ENCODE measurements at regions not wholly inside any gene's neighbourhood (a gene's known extent, or its start where the extent isn't known, plus 50 kb on each side); places are given as distances from the start of the nearest gene placed in this dataset.

GRCh38 chr1:114236517-114236916 lies 82.8 kb upstream of the SYT6 start:
- H3K56ac ChIP-seq (ENCODE audit: extremely low read depth, insufficient read depth, low read length), result no peak overlapping the region
- H4K8ac ChIP-seq (ENCODE audit: low read depth in 2 of 2, low read length in 2 of 2), result no peak overlapping the region
- dilution Hi-C loops (cut with HindIII; ENCODE audit: low sequenced_read_pairs, unreplicated experiment), result no loop called here
- H3K79me1 ChIP-seq (ENCODE audit: low read depth in 1 of 2, low read length in 2 of 2), result no peaks in the 10 kb centered on the region
- peaks cover 13% of the 10 kb centered on the region for H3K27me3 ChIP-seq (ENCODE audit: control insufficient read depth, insufficient read depth, low read length)
- no peak overlapping the region for H2BK15ac ChIP-seq (ENCODE audit: low read depth, low read length)
- no peak overlapping the region for H4K91ac ChIP-seq (ENCODE audit: insufficient read depth, low read depth, low read length)
- no peak overlapping the region for H3K23ac ChIP-seq (ENCODE audit: low read depth, low read length)
- H3K4ac ChIP-seq (ENCODE audit: low read depth, low read length), result no peak overlapping the region
- in situ Hi-C loops (cut with MboI; ENCODE audit: low sequenced_read_pairs), result no loop called here
- ChIA-PET POLR2A (ENCODE audit: unreplicated experiment) (no interaction called here), CTCF (interaction anchor here (0.6 kb wide), 1 partner anchor 1231 kb away, joined by 3 read pairs; no protein-coding TSS in a partner anchor)
- H4K20me1 ChIP-seq (ENCODE audit: insufficient read depth, low read length), result no peaks in the 10 kb centered on the region
- no peak overlapping the region for H2BK20ac ChIP-seq (ENCODE audit: low read depth, low read length)
- H3K36me3 ChIP-seq (ENCODE audit: control insufficient read depth, insufficient read depth, low read length), result no peaks in the 10 kb centered on the region
- no peaks in the 10 kb centered on the region for H3K9me3 ChIP-seq (ENCODE audit: control insufficient read depth, insufficient read depth, low read length)
- H2AK9ac ChIP-seq (replicated peaks; ENCODE audit: low read depth, low read length, poor library complexity), result no peak overlapping the region
- no CpG with 5 or more reads among the region's 7 CpGs for WGBS, 2 experiments (ENCODE audit: extremely low coverage in 2 of 2, insufficient read length in 1 of 2)
- no TSS peak for BruUV-seq (replicated peaks)
- H2AFZ ChIP-seq (replicated peaks; ENCODE audit: low read length, poor library complexity), result no peak overlapping the region
- ATAC-seq (ENCODE audit: low read depth) (no peak), DNase-seq (no peak)
- H4K5ac ChIP-seq (ENCODE audit: low read depth, low read length), result no peak overlapping the region
- no peak overlapping the region for H3K18ac ChIP-seq (ENCODE audit: low read depth, low read length)
- no peak overlapping the region for H2AK5ac ChIP-seq (ENCODE audit: low read depth, low read length)
- H3K4me1 ChIP-seq (ENCODE audit: control insufficient read depth, insufficient read depth, low read length), result no peaks in the 10 kb centered on the region
- TF ChIP-seq, protein P1, sequence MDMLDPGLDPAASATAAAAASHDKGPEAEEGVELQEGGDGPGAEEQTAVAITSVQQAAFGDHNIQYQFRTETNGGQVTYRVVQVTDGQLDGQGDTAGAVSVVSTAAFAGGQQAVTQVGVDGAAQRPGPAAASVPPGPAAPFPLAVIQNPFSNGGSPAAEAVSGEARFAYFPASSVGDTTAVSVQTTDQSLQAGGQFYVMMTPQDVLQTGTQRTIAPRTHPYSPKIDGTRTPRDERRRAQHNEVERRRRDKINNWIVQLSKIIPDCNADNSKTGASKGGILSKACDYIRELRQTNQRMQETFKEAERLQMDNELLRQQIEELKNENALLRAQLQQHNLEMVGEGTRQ (IDR thresholded peaks at IDR 0.05; ENCODE audit: low read depth, low read length), result no peak
- TF ChIP-seq FOS (IDR thresholded peaks at IDR 0.05; ENCODE audit: low read depth, low read length) (no peak), MXI1 (IDR thresholded peaks at IDR 0.05; ENCODE audit: borderline replicate concordance, low read depth, low read length) (no peak)
- H3K9me1 ChIP-seq (ENCODE audit: insufficient read depth, low read length), result no peaks in the 10 kb centered on the region
- no peak overlapping the region for H3K4me2 ChIP-seq (ENCODE audit: low read depth, low read length)
- no peak overlapping the region for H3K14ac ChIP-seq (replicated peaks; ENCODE audit: low read depth, low read length)
- H3K4me3 ChIP-seq (ENCODE audit: insufficient read depth, low read depth, low read length), result no peak overlapping the region
- no peak overlapping the region for H2BK120ac ChIP-seq (ENCODE audit: low read depth, low read length)
- intact Hi-C loops (cut with micrococcal nuclease), result no loop called here
- no peak overlapping the region for H2BK5ac ChIP-seq (ENCODE audit: low read depth, low read length, poor library complexity, severe bottlenecking)
- H3K9ac ChIP-seq (ENCODE audit: low read depth, low read length), result no peak overlapping the region
- no peak overlapping the region for H3K27ac ChIP-seq (ENCODE audit: insufficient read depth, low read length)

All from IMR-90 (cell line).